GM10266 (cell line): ENCODE measurements at regions not wholly inside any gene's neighbourhood (a gene's known extent, or its start where the extent isn't known, plus 50 kb on each side); places are given as distances from the start of the nearest gene placed in this dataset.

Experiments
- DNase-seq: peaks from one replicate; pipeline ENCODE4 v3.0.0; 2012; ENCODE audit errors: extremely low spot score
- TF ChIP-seq, protein P1 (sequence below): IDR thresholded peaks from 2 replicates; pipeline ENCODE4 v1.5.1; 2012; ENCODE audit warnings: mild to moderate bottlenecking, low read depth; ENCODE audit not compliant: control insufficient read depth, insufficient read depth; ENCODE audit errors: missing control alignments

DNA sequence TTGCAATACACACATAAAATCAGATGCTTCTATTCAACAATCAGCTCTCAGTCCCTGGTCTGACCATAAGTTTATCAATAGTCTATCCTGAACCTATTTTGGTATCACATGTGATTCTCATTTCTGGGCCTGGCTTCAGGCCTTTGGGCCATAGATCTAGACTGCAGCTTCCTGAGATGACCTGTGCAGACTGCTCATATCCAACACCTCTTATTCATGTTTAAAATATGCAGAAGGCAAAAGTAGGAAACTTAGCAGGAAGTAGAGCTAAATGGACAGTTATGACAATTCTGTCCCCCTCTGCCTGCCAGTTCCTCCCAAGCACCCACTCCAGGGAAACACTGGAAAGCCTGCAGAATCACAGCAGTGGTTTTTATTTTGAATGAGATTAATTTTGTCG is 53.3 kb downstream of the C7orf25 start:
- DNase-seq, result no peak
- TF ChIP-seq, protein P1, sequence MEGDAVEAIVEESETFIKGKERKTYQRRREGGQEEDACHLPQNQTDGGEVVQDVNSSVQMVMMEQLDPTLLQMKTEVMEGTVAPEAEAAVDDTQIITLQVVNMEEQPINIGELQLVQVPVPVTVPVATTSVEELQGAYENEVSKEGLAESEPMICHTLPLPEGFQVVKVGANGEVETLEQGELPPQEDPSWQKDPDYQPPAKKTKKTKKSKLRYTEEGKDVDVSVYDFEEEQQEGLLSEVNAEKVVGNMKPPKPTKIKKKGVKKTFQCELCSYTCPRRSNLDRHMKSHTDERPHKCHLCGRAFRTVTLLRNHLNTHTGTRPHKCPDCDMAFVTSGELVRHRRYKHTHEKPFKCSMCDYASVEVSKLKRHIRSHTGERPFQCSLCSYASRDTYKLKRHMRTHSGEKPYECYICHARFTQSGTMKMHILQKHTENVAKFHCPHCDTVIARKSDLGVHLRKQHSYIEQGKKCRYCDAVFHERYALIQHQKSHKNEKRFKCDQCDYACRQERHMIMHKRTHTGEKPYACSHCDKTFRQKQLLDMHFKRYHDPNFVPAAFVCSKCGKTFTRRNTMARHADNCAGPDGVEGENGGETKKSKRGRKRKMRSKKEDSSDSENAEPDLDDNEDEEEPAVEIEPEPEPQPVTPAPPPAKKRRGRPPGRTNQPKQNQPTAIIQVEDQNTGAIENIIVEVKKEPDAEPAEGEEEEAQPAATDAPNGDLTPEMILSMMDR, result no peak

DNA sequence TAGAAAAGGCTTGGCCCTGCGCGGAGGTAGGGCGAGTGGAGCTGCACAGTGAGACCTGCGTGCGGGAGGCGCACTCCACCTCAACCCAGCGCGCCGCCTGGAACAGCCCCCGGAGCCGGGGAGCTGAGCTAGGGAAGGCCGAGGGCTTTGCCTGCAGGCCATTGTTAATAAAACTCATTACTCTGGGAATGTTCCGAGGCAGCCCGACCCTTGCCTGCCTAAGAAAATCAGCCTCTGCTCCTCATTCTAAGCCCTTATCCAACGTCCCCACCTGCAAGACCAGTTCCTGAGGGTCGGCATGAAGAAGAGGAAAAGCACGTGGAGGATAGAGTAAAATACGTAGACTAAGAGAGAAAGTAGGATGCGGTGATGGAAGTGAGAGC is 55.3 kb downstream of the C7orf25 start:
- DNase-seq, result no peak
- TF ChIP-seq, protein P1, result no peak

DNA sequence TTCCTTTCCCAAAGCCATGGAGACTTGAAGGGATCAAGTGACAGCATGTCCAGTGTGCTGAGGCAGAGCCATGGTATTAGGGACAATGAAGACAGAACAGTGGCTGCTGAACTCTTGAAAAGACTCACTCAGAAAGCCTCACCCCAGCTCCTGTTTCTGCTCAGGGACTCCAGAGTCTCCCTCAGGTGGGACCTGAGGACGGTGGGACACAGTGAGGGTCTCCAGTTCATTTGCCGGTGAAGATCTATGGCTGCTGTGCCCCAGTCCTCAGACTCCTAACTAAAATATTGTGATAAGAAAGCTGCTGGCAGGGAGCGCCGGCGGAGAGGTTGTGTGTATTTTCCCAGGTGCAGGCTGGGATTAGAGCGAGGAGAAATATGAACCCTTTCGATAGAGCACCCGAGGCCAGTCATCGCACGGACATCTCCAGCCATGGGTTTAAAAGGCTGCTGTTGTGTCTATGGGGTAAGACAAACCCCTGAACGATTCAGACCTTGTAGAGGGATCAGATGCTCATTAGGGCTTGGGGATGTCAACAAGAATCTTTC is 57.2 kb downstream of the C7orf25 start:
- DNase-seq, result no peak
- TF ChIP-seq, protein P1, result no peak

DNA sequence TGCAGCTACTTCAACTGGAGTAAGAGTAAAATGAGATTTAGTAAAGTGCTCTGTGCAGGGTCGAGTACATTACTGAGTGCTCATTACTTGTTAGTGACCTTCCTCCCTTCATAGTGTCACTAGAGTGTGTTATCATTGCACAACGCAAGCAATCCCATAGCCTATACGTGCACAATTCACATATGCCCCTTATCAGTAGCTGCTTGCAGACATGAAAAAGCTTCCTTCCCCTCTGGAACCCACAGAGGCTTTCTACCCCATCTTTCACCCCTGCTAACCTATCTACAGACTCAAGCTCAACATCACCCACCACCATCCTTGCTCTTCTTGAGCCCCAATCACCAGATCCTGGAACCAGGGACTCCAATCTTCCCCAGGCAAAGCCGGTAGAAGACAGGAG is 59.3 kb downstream of the C7orf25 start:
- DNase-seq, result no peak
- TF ChIP-seq, protein P1, result no peak

DNA sequence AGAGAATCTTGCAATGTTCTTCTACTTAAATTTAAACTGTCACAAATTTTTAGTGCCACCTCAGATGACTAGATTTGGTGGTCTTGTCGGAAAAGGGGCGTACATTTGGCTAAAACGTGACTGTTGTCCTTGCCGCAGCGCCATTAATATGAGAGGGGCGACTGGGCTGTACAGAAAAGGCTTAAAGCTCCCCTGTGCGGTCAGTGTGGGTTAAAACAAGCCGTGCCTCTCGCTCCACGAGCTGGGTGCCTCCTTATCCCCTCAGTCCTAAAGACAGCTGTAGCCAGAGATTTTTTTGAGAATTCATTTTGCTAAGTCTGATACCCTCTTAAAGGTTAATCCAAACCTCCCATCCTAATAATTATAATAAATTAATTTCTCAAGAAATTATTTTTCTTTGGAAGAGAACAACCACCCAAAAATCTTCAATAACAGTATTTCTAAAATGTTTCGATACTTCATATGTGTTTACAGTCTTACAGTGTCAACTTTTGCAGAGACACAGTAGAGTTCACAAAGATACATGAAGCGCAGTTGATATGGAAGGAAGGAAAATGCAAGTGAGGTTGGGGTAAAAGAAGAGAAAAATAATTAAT is 68.6 kb downstream of the C7orf25 start:
- TF ChIP-seq, protein P1, result peak; percentile 55
- peak; percentile 32 for DNase-seq

DNA sequence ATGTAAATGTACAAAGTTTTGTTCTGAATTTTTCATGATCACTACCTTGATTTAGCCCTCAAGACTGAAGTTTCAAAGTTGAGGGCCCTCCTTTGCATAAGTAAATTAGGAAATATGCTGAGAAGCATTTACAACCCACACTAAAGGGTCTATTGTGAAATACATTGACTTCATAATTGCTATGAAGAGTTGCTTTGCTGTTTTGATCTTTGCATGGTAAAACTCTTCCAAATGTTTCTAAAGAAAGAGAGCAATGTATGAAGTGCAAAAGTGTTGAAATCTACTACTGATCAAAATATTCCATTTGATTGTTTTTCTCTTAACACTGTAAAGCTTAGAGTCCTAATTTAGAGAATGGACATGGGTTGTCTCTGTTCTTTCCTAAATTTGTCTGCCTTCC is 77.2 kb downstream of the C7orf25 start:
- DNase-seq, result no peak
- TF ChIP-seq, protein P1, result no peak

DNA sequence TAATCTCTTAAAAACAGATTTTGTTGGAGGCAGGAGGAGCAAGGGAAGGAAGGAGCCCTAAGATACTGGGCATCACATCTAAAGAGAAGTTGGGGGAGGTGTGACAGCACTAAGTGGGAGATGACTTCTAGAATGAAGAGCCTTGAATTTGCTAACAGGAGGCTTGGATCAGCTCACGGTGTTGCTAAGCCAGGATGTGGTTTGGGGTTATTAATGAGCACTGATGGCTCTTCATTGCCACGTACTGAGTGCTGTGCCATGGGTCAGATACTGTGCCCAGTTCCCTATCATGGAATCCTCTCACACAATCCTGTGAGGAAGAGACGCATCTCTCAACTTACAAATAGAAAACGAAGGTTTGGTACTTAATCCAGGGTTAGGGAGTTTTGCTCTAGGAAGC is 78.5 kb downstream of the C7orf25 start:
- TF ChIP-seq, protein P1, result no peak
- no peak for DNase-seq
